OCI-LY7 (cell line): ENCODE measurements at regions not wholly inside any gene's neighbourhood (a gene's known extent, or its start where the extent isn't known, plus 50 kb on each side); places are given as distances from the start of the nearest gene placed in this dataset.

Source experiments
- EZH2phosphoT487 ChIP-seq: fragments of 200-600 bp; sonication (generic); IDR thresholded peaks from 2 replicates; pipeline ENCODE4 v1.6.1; 2018; ENCODE audit warnings: low read depth, borderline replicate concordance, mild to moderate bottlenecking, mixed run types, antibody characterized with exemption, low read length, moderate library complexity, mixed read lengths
- TF ChIP-seq, protein P1 (sequence below): fragments of 200-600 bp; sonication (generic); conservative IDR thresholded peaks from 2 replicates; pipeline ENCODE4 v1.5.1; 2014; ENCODE audit warnings: mild to moderate bottlenecking, antibody characterized with exemption, low read length, moderate library complexity, mixed read lengths

DNA sequence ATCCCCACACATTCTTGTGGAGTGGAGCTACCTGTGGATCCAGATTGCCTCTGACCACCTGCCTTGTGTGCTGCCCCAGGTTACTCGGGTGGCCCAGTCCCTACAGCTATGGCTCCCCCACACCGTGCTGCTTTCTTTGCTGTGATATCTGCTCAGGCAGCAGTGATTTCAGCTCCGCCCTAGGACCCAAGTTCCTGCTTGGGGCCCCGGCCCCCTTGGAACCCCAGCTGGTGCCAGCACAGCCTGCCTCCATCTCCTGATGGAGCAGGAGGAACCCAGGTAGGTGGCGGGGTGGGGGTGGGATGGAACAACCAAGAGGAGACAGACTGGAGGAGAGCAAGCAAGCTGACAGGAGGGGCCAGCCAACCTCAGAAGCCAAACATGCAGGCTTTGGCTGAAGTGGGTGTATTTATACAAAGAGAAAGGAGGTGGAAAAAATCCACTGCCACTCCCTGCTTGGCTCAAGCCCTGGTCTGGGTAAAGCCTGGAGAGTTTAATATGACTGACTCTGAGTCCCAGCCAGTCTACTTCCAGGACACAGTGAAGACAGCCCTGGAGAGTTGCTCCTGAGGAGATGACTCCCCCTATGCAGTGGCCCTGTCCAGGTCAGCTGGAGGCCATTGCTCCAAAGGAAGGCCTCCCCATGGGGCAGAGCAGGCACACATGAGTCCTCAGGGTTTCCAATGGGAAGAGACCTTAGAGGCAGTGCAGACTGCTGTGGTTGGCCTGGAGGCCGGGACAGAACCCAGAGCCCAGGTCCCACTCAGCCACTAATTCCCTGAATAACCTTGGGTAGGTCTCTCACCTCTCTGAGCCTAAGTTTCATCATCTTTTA is 197.1 kb upstream of the MAMLD1 start:
- TF ChIP-seq EZH2phosphoT487, result no peak
- TF ChIP-seq, protein P1, sequence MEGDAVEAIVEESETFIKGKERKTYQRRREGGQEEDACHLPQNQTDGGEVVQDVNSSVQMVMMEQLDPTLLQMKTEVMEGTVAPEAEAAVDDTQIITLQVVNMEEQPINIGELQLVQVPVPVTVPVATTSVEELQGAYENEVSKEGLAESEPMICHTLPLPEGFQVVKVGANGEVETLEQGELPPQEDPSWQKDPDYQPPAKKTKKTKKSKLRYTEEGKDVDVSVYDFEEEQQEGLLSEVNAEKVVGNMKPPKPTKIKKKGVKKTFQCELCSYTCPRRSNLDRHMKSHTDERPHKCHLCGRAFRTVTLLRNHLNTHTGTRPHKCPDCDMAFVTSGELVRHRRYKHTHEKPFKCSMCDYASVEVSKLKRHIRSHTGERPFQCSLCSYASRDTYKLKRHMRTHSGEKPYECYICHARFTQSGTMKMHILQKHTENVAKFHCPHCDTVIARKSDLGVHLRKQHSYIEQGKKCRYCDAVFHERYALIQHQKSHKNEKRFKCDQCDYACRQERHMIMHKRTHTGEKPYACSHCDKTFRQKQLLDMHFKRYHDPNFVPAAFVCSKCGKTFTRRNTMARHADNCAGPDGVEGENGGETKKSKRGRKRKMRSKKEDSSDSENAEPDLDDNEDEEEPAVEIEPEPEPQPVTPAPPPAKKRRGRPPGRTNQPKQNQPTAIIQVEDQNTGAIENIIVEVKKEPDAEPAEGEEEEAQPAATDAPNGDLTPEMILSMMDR, result no peak
